Tibial nerve (tissue), 3 donors: ENCODE measurements at regions not wholly inside any gene's neighbourhood (a gene's known extent, or its start where the extent isn't known, plus 50 kb on each side); places are given as distances from the start of the nearest gene placed in this dataset.

ENCODE experiments used
- EP300 ChIP-seq, 2 donors: sonication (generic); formaldehyde crosslinking; IDR thresholded peaks; one replicate each; pipeline ENCODE4 v1.6.1; 2017; ENCODE audit warnings: antibody characterized with exemption in 2 of 2, mild to moderate bottlenecking in 1 of 2
- POLR2A ChIP-seq, 2 donors: fragments of 450-650 bp; IDR thresholded peaks; one replicate each; pipeline ENCODE4 v1.6.1; 2017; ENCODE audit warnings: antibody characterized with exemption in 2 of 2, mild to moderate bottlenecking in 2 of 2, moderate library complexity in 2 of 2

GRCh38 chr2:206876216-206876860 lies 63.0 kb upstream of the CPO start:
- TF ChIP-seq EP300 (IDR thresholded peaks at IDR 0.05) = no peak
- no peak for TF ChIP-seq POLR2A (IDR thresholded peaks at IDR 0.05)
